ENCODE measurements at regions not wholly inside any gene's neighbourhood (a gene's known extent, or its start where the extent isn't known, plus 50 kb on each side); places are given as distances from the start of the nearest gene placed in this dataset.

- no peak for DNase-seq
Observed at GRCh38 chr13:70473907-70474306, 365.7 kb upstream of the KLHL1 start.

DNA sequence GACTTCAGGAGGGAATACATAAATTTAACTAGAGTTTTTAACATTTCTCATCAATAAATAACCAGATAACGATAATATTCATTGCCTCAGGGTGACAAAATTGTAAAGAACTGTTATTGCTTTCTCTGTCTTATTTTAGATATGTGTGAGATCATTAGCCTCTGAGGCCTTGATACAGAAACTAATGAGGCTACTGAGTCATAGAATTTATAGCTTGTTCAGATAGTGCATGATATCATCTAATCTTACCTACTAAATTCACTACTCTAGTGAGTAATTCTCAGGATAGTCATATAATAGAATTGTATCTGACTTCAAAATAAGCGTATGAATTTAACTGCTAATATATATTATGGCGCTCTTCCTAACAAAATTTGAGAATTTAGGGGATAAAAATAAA lies 360.8 kb upstream of the KLHL1 start:
- DNase-seq, result no peak

DNA sequence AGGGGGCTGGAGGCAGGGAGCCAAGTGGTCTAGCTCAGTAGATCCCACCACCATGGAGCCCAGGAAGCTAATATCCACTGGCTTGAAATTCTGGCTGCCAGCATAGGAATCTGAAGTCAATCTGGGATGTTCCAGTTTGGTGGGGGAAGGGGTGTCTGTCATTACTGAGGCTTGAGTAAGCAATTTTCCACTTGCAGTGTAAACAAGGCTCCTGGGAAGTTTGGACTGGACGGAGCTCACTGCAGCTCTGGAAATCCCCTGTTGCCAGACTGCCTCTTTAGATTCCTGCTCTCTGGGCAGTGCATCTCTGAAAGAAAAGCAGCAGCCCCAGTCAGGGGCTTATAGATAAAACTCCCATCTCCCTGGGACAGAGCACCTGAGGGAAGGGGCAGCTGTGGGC lies 349.2 kb upstream of the KLHL1 start:
- no peak for DNase-seq

GRCh38 chr13:70448820-70449219 lies 340.6 kb upstream of the KLHL1 start:
- DNase-seq, result no peak

DNA sequence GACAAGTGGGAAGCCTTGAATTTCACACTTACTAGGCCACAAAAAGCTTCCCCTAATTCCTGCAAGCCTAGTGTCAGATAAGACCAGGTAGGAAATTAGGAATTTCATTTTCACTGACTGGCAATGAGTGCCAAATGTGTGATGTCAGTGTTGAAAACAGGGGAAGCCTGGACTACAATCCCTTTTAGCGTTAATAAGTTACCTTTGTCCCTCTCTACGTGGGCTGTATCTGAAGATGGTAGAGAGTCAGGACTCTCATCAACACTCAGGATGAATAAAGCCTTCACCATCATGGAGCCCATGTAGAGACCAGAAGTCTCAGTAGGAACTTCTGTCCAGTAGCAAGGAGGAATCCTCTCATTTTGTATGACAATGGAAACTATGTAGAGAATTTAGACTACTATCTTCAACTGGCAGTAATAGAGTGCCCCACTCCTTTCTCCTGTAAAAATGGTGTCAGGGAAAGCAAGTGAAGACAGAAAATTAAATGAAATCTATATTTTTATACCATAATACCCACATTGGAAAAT lies 324.1 kb upstream of the KLHL1 start:
- no peak for DNase-seq

- no peak for DNase-seq
Observed at GRCh38 chr13:70430256-70430655, 322.0 kb upstream of the KLHL1 start.

- DNase-seq, result no peak
Observed at GRCh38 chr13:70424928-70425327, 316.7 kb upstream of the KLHL1 start.

DNA sequence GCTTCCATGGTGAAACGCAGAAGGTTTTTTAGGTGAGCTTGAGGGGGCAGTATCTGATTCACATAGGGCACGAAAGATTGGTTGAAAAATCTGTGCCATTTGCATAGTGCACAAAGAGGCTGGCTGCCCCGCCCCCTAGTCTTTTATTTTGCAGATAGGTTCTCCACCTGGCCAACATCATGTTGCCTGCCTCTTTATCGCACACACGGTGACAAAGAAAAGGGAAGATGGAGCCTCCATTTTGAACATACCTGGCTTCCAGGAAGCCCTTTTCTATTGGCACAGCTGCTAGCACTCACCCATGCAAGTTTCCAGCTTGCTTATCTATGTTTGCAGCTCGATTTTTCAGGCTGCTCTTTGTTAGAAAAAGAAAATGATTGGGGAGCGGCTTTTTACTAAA lies 316.2 kb upstream of the KLHL1 start:
- DNase-seq, result peak; percentile 59 to 71

- no peak for DNase-seq
Observed at GRCh38 chr13:70415136-70415535, 306.9 kb upstream of the KLHL1 start.

- no peak for DNase-seq
Observed at GRCh38 chr13:70408865-70409264, 300.6 kb upstream of the KLHL1 start.

DNA sequence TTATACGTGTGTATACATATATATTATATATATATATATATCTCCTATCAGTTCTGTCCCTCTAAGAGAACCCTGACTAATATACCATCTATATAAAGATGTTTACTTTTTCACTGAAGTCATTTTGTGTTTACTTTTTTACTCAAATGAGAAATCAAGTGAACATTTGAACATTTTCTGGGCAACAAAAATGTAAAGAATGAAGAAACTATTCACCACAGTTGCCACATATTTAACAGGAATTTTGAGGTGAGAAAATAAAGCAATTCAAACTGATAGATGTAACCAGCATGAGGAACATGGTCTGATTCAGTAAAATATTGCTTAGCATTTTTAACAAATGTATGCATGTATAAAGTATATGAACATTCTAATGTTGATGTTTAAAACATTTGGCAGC lies 299.2 kb upstream of the KLHL1 start:
- DNase-seq, result no peak

DNA sequence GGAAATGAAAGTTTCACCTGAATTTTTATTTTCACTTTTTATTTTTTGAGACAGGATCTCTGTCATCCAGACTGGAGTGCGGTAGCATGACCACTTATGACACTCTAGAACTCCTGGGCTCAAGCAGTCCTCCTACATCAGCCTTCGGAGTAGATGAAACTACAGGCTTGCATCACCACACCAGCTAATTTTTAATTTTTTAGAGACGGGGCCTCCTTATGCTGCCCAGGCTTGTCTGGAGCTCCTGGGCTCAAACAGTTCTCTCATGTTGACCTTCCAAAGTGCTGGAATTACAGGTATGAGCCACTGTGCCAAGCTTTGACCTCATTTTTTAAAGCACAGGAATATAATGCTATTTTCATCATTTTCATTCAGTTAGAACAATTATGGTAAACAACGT lies 297.0 kb upstream of the KLHL1 start:
- no peak for DNase-seq

DNA sequence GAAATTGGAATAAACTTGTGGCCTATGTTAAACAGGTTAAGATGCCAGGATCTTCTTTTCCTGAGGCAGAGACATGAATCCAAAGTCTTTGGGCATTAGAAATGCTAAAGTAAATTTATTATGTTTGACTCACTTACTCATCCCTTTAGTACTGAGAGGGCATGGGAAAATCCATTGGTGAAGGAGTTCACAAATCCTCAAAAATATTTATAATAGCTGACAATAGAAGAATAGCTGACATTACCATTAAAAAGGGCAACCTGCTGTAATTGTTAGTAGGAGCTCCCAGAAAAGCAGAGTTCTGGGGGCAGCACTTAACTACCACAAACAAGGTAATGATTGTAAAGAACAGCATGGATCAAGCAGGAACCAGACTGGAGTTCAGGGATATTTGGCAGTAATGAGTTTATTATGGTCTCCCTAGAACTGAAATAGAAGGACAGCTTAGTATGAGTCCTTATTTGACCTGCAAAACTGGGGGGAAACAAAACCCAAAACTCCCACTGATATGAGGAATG lies 285.8 kb upstream of the KLHL1 start:
- no peak for DNase-seq

GRCh38 chr13:70391678-70392077 lies 283.4 kb upstream of the KLHL1 start:
- DNase-seq, result peak; percentile 71 to 93

DNA sequence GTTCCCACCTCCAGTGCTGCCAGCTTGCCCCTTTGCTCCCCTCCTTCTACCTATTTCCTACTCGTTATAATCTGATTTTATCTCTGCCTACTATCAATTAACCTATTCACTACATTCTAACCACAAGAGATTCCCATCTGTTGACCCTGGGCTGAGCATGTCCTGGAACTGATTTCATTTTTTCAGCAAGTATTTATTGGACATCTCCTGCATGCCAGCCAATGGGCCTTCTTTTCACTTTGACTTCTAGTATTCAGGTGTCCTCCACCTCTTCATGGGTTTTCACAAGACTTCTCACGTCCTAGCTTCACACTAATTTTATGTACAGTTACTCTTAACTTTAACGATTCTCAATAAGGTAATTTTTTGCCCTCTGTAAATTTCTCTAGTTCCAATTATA lies 282.7 kb upstream of the KLHL1 start:
- DNase-seq, result no peak

GRCh38 chr13:70390064-70390463 lies 281.8 kb upstream of the KLHL1 start:
- no peak for DNase-seq

DNA sequence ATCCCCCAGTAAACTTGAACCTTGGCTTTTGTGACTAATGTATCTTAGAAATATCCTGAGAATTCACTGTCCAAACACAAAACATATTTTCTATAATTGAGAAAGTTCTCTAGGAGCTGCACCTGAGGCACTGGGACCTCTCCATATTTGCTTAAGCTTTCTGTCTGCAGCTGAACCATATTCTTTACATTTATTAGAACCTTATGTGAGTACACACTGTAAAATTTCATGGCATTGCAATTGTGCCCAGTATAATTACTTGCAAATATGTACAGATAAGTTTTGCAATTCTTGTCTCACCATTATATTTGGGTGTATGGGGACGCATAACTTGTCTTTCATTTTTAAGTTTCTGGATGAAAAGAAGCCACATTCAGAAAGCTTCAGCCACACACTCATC lies 280.7 kb upstream of the KLHL1 start:
- no peak for DNase-seq

GRCh38 chr13:70386919-70387318 lies 278.7 kb upstream of the KLHL1 start:
- no peak for DNase-seq

- no peak for DNase-seq
Observed at GRCh38 chr13:70385852-70386251, 277.6 kb upstream of the KLHL1 start.

DNA sequence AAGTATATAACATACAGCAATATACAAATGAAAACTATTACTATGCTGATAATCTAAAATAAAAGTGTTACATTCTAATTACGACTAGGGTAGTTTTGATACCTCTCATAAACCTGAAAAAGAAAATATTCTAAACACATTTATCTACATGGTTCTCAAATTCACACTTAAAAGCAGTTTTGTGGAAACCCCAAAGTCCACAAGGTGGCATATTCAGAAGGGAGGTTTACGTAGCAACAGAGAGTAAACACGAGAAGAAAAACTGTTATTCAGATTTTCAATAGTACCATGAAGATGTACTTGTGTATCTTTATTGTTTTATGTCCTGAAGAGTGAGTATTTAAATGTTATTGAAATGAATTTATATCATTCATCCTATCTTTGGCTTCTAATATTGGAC lies 275.9 kb upstream of the KLHL1 start:
- no peak for DNase-seq

DNA sequence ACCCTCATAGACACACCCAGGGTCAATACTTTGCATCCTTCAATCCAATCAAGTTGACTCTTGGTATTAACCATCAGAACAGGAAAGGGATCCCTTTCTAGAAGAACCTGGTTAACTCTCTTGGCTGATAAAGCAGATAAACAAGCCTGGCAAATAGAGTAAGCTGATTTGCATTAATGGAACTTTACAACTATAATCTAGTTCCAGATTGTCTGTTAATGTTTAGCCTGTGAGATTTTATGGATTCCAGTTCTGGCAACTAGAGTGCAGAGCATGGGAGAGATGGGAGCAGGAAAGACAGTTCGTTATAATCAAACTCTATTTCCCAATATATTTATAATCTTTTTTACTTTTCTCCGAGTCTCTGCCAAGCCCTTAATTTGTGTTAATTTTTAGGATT lies 272.6 kb upstream of the KLHL1 start:
- no peak for DNase-seq

GRCh38 chr13:70375718-70376117 lies 267.5 kb upstream of the KLHL1 start:
- peak in 1 of 2 experiments; percentile 20 for DNase-seq

- no peak for DNase-seq
Observed at GRCh38 chr13:70370924-70371323, 262.7 kb upstream of the KLHL1 start.

- no peak for DNase-seq
Observed at GRCh38 chr13:70366720-70367119, 258.5 kb upstream of the KLHL1 start.

- DNase-seq, result no peak
Observed at GRCh38 chr13:70363991-70364390, 255.7 kb upstream of the KLHL1 start.
